HL-60 (cell line): ENCODE measurements at regions not wholly inside any gene's neighbourhood (a gene's known extent, or its start where the extent isn't known, plus 50 kb on each side); places are given as distances from the start of the nearest gene placed in this dataset.

Source experiments
- CTCF ChIP-seq: IDR thresholded peaks from one replicate; pipeline ENCODE4 v1.5.1; 2011; ENCODE audit warnings: low read length, control low read depth, inconsistent platforms; ENCODE audit not compliant: insufficient read depth
- GABPA ChIP-seq: IDR thresholded peaks from 2 replicates; pipeline ENCODE4 v1.6.1; 2012; ENCODE audit warnings: low read depth

GRCh38 chr10:44242826-44243225 is 142.1 kb downstream of the CXCL12 start:
- TF ChIP-seq GABPA: no peak
- no peak for TF ChIP-seq CTCF
